ENCODE measurements at regions not wholly inside any gene's neighbourhood (a gene's known extent, or its start where the extent isn't known, plus 50 kb on each side); places are given as distances from the start of the nearest gene placed in this dataset.

- TF ChIP-seq POLR2AphosphoS5 (IDR thresholded peaks at IDR 0.05) (no peak), POLR2A (IDR thresholded peaks at IDR 0.05) (no peak)
These were observed 145.9 kb upstream of the LIPC start for GRCh38 chr15:58285921-58286278.

All from breast epithelium (tissue), 3 donors.